ENCODE measurements at regions not wholly inside any gene's neighbourhood (a gene's known extent, or its start where the extent isn't known, plus 50 kb on each side); places are given as distances from the start of the nearest gene placed in this dataset.
A peak's percentile ranks its signal among the peaks of the same experiment; 100 is the strongest.

- DNase-seq, result no peak
Observed at GRCh38 chr3:72186400-72186855, 401.5 kb upstream of the PROK2 start.

- peak; percentile 26 for DNase-seq
Observed at GRCh38 chr3:72185549-72186399, 400.8 kb upstream of the PROK2 start.

- no peak for DNase-seq
Observed at GRCh38 chr3:72183489-72183888, 398.5 kb upstream of the PROK2 start.

GRCh38 chr3:72182206-72182605 is 397.3 kb upstream of the PROK2 start:
- DNase-seq, result no peak

- no peak for DNase-seq
Observed at GRCh38 chr3:72181251-72181650, 396.3 kb upstream of the PROK2 start.

GRCh38 chr3:72180405-72180804 is 395.5 kb upstream of the PROK2 start:
- DNase-seq, result no peak

- no peak for DNase-seq
Observed at GRCh38 chr3:72179107-72179464, 394.1 kb upstream of the PROK2 start.

- DNase-seq, result no peak
Observed at GRCh38 chr3:72178463-72179106, 393.6 kb upstream of the PROK2 start.

GRCh38 chr3:72177075-72178050 is 392.4 kb upstream of the PROK2 start:
- peak; percentile 26 for DNase-seq

- DNase-seq, result peak; percentile 57
Observed at GRCh38 chr3:72176537-72177041, 391.6 kb upstream of the PROK2 start.

- no peak for DNase-seq
Observed at GRCh38 chr3:72175296-72175858, 390.4 kb upstream of the PROK2 start.

GRCh38 chr3:72174890-72175289 is 389.9 kb upstream of the PROK2 start:
- DNase-seq, result no peak

GRCh38 chr3:72174040-72174439 is 389.1 kb upstream of the PROK2 start:
- no peak for DNase-seq

- no peak for DNase-seq
Observed at GRCh38 chr3:72171946-72172345, 387.0 kb upstream of the PROK2 start.

- DNase-seq, result no peak
Observed at GRCh38 chr3:72171463-72171881, 386.5 kb upstream of the PROK2 start.

GRCh38 chr3:72169561-72170472 is 384.9 kb upstream of the PROK2 start:
- DNase-seq, result no peak

GRCh38 chr3:72169120-72169519 is 384.2 kb upstream of the PROK2 start:
- DNase-seq, result no peak

GRCh38 chr3:72165808-72166207 is 380.9 kb upstream of the PROK2 start:
- DNase-seq, result no peak

GRCh38 chr3:72165317-72165716 is 380.4 kb upstream of the PROK2 start:
- DNase-seq, result no peak

GRCh38 chr3:72164635-72164978 is 379.7 kb upstream of the PROK2 start:
- DNase-seq, result no peak

GRCh38 chr3:72163809-72164634 is 379.1 kb upstream of the PROK2 start:
- peak; percentile 82 for DNase-seq
